OCI-LY7 (cell line): ENCODE measurements at regions not wholly inside any gene's neighbourhood (a gene's known extent, or its start where the extent isn't known, plus 50 kb on each side); places are given as distances from the start of the nearest gene placed in this dataset.

Experiments used
- EZH2phosphoT487 ChIP-seq: fragments of 200-600 bp; sonication (generic); IDR thresholded peaks from 2 replicates; pipeline ENCODE4 v1.6.1; 2018; ENCODE audit warnings: low read depth, borderline replicate concordance, mild to moderate bottlenecking, mixed run types, antibody characterized with exemption, low read length, moderate library complexity, mixed read lengths
- TF ChIP-seq, protein P1 (sequence below): fragments of 200-600 bp; sonication (generic); conservative IDR thresholded peaks from 2 replicates; pipeline ENCODE4 v1.5.1; 2014; ENCODE audit warnings: mild to moderate bottlenecking, antibody characterized with exemption, low read length, moderate library complexity, mixed read lengths

DNA sequence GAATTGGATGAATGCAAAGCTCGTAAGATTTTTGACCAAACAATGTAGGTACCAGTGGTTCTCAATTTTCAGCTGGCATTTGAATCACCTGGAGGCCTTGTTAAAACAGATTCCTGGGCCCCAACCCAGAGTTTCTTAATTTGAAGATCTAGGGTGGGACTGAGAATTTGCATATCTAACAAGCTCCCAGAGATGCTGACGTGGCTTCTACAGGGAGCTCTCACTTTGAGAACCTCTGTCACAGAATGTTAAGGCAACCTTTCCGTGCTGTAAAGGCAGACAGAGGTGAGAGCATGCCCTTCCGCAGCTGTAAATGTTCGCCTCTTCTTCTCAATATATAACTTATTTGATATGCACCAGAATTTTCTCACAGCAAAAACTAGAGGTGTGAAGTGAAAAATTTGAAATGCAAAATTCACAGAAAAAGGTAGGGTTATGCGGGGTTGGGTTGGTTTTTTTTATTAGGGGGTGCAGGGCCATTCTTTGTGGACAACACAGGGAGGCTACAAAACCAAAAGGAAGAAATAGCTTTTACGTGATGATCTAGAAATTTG lies 69.4 kb downstream of the BMP2 start:
- TF ChIP-seq, protein P1, sequence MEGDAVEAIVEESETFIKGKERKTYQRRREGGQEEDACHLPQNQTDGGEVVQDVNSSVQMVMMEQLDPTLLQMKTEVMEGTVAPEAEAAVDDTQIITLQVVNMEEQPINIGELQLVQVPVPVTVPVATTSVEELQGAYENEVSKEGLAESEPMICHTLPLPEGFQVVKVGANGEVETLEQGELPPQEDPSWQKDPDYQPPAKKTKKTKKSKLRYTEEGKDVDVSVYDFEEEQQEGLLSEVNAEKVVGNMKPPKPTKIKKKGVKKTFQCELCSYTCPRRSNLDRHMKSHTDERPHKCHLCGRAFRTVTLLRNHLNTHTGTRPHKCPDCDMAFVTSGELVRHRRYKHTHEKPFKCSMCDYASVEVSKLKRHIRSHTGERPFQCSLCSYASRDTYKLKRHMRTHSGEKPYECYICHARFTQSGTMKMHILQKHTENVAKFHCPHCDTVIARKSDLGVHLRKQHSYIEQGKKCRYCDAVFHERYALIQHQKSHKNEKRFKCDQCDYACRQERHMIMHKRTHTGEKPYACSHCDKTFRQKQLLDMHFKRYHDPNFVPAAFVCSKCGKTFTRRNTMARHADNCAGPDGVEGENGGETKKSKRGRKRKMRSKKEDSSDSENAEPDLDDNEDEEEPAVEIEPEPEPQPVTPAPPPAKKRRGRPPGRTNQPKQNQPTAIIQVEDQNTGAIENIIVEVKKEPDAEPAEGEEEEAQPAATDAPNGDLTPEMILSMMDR = no peak
- no peak for TF ChIP-seq EZH2phosphoT487
